NCI-H526 treated with DMSO at 0.1 percent for 48 hours (cell line): ENCODE measurements at regions not wholly inside any gene's neighbourhood (a gene's known extent, or its start where the extent isn't known, plus 50 kb on each side); places are given as distances from the start of the nearest gene placed in this dataset.
A peak's percentile ranks its signal among the peaks of the same experiment; 100 is the strongest.

Source experiments
- DNase-seq: peaks from one replicate; lab custom pipeline; 2025; lab: John Stamatoyannopoulos, UW

DNA sequence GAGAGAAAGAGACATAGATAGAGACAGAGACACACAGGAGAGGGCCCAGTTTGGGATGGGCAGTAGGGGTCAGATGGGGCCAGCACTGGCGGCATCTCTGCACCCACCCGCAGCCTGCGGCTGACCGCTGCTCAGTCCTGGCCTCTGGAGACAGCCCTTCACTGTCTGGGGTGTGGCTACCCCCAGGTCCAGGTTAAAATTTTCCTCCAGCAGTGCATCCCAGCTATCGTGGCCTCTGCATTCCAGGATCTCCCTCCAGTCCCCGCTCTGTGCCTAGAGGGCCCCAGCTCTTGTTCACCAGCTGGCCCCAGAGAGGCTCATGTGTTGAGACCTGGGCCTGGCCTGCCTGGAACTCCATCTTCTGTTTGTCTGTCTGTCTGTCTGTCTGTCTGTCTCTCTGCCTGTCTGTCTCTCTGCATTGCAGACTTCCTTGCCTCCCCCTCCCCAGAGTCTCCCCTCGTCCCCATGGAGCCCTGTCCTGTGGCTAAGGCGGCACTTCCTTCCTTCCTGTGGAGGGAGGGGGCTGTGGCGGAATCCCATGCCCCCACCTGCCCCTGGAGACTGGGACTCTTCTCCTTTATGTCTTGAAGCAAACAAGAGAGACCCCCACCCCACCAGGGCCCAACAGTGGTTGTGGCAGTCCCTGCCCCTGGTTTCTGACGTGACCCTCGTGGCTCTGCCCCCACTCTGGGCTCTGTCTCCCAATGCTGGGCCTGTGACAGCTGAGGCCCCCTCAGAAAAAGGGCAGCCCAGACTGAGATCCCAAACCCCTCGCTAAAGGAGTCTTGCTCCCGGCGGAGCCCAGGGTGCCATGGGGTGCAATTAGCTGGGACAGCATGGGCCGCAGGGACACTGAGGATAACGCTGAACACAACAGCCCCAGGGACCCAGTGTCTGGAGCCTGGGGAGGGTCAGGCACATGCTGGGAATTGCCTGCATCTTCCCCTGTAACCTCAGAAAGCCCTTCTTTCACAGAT, 241.8 kb downstream of the NPHP4 start:
- no peak for DNase-seq

DNA sequence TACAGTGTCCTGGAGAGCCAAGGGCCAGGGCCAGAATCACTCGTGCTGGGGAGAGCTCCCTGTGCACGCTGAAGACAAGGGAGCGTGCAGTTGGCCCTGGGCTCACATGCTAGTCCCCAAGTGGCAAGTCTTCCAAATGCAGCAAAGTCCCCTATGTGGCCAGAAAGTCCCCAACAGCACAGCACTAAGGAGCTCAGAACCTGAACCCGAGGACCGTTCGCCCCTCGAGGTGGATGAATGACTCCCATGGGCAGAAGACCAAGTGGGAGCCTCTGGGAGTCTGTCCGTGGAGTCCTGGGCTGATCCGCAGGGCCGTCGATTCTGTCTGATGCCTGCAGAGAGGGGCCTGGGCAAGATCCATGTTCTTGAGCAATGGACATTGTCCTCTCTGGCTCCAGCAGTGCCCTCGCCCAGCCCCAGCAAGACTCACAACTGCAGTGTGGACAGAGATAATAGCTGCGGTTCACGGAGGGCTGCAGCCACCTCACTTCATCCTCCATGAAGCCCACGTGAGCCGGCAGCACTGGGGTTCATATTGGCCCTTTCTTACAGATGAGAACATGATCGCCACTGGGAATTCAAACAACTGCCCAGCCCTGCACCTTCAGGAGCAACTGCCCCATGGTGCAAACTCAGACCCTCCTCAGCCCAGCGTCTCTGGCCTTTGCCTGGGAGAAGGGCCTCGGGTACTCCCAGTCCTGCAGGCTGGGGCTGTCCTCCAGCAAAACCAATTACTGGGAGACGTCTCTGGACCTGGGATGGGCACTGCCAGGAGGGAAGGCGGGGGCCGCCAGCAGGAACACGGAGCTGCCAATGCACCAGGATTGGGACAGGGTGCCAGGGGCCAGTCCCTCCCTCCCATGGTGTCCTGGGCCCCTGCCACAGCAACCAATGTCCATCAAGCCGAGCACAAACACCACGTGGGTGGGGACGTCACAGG, 243.7 kb downstream of the NPHP4 start:
- no peak for DNase-seq

DNA sequence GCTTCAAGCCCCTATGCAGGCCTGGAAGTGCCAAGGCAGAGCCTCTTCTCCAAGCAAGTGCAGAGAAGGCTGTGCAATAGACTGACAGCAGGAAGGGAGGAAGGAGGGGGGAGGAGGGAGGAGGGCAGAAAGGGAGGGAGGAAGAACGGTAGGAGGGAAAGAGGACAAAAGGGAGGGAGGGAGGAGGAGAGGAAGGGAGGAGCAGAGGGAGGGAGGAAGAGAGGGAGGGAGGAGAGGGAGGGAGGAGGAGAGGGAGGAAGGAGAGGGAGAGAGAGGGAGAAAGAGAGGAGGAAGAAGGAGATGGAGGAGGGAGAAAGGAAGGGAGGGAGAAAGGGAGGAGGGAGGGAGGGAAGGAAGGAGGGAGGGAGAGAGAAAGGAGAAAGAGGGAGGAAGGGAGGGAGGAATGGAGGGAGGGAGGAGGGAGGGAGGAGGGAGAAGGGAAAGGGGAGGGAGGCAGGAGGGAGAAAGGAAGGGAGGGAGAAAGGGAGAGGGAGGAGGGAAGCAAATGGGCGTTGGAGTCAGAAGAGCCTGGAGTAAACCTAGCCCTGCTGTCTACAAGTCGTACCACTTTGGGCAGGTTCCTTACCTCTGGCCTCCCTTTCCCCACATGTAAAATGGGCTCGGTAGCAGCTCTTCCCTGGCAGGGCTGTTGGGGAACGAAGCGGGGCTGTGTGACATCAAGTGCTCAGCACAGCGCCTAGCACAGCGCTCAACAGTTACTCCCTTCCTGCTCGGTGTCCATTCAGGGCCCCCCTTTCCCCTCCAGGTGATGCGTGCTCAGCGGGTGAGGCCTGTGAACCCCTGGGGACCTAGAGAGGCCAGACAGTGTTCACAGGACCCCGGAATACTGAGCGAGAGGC, 244.6 kb downstream of the NPHP4 start:
- DNase-seq: no peak

DNA sequence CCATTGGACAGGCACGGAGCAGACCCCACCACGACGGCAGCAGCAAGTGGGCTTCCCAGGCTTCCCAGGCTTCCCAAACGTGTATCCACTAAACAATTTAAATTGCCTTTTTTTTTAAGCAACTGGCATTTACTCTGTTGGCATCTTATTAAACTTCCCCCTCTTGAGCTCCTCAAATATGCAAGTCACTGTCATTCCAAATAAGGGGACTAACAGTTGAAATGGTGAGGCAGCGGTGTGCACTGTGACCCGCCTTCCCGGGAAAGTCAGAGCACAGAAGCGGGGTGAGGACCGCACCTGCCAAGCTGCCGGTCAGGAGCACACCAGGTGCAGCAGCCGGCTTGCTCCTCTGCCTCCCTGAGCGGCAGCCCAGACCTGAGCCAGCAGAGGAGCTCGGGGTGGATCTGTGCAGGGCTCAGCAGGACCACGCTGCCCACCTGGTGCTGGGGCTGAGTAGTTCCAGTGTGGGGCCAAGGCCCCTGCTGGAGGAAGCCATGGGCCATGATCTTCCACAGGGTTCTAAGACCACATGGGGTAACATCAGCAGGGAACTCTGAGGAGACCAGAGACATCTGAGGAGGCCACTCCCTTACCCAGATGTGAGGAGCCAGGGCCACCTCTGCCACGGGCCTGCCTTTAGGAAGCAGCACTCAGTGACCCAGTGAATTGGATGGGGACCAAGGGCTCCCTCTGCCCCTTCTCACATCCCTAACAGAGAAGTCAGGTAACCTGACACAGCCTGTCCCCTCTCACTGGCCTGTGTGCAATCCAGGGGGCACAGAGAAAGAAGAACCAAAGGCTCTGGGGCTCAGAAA, 245.4 kb downstream of the NPHP4 start:
- no peak for DNase-seq

DNA sequence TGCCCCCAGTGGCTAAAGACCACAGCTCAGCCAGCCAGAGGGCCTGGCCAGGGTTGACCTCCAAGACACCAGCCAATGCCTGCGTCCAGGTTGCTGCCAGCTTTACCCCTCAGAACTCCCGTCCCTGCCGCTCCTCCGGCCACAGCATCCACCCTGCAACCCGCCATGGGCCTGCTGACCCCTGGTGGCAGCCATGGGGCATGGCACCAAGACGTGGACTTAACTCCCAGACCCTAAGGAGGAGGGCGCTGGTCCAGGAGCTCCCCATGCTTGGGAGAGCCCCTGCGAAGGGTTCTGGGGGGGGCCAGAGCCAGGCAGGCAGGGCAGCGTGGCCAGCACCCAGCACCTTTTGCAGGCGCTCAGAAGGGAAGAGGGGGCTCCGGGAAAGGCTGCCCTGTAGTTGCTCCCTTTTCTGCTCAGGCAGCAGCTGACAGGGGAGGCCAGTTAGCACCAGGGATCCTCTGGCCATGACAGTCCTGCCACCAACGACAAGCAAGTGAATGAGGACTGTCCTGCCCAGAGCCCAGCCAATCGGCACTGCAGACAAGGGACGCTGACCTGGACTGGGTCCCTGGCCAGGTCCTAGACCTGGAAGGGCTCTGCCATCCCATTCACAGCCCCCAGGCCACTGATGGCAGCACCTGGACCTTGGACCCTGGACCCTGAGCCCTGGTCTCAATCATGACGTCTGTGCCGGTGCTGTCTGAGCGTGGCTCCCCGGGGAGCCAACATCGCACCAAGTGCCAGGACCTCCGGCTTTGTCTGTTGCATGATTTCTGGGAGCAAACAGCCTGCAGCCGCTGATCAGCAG, 246.2 kb downstream of the NPHP4 start:
- DNase-seq: peak; percentile 39

DNA sequence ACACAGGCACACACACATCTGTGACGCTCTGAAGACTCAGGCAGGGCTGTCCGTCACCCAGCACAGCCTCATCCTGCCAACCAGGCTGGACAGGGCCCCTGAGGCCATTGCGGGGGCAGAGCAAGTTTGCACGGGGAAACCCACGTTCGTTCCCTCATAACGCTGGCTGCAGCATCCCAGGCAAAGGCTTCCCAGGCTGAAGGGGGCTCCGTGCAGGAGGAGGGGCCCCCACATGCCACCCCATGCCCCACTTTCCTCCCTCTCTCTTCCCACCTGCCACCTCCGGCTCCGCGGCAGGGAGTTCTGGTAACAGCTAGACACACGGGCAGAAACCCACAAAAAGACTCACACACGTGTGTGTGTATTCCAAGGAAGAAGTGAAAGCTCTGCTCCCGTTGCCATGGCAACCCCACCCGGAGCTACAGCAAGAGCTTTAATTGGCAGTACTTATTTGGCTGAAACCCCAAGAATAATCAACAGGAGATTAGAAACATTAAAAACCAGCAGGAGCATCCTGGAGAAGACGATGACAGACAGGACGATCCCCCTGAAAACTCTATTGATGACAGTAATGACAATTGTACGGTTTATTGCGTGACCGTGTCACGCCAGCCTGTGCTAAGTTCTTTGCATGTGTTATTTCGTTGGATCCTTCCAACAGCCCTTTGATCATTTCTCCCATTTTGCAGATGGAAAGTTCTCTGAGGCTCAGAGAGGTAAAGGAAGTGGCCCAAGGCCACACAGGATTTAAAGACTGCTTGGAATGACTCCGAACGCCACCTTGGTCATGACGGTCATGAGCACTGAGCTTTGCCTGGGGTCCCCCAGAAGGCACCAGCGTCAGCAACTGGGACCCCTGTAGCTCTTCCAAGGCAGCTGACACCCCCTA, 247.1 kb downstream of the NPHP4 start:
- no peak for DNase-seq

DNA sequence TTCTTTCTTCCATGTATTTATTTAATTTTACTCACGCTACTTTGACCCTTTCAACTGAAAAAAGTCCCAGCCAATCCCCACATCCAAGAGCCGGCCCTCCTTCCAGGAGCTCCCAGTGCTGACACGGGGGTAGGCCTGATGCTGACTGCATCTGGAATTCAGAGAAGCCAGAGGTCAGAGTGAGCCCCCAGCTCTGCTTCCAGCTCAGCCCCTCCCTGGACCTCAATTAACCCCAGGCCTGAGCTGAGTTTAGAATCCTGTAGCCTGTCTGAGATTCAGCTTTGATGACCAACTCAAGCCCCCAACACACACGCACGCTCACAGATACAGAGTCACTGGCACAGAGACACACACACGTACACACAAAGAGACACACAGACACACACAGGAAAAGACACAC, 247.9 kb downstream of the NPHP4 start:
- DNase-seq: no peak

DNA sequence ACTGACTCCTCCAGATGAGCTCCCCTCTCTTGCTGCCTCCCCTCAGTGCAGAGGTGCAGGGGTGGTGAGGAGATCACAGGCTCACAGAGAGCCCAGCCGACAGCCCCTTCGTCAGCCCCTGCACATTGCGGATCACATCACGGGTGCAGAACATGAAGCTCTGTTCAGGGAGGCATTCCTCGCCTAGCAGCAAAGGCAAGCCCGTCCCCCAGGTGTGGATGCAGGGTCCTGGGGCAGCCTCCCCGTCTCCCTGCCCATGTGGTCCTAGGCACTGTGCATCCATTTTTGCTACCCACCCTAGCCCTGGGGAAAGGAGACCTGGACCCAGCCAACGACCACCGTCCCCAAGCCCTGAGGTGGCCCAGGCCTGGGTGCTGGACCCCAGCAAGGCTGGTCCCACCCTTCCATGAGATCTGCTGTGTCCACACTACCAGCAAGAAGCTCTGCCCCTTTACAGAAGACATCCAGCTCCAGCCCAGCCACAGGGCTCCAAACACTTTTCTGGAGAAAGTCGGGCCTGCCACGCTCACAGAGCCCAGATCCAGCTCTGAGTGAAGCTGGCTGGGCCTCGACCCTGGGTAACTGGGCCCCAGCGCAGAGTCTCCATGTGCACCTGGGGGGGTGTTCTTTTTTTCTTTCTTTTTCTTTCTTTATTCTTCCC, 248.7 kb downstream of the NPHP4 start:
- no peak for DNase-seq

DNA sequence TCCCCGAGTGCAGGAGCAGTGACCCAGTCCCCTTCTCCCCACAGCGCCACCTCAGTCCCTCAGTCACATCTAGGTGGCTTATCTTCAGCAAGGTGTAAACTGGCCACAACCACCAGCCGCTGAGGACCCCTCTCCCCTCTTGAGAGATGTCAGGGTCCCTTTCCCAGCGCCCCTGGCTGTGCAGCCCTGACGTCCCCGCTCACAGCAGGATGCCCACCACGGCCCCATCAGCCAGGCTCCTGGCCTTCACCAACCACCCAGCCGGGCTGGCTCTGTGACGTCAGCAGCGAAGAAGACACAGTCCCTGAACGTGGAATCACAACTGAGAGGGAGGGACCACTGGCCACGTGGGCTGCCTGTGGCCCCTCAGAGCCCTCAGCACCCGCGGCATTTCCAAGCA, 249.4 kb downstream of the NPHP4 start:
- no peak for DNase-seq

DNA sequence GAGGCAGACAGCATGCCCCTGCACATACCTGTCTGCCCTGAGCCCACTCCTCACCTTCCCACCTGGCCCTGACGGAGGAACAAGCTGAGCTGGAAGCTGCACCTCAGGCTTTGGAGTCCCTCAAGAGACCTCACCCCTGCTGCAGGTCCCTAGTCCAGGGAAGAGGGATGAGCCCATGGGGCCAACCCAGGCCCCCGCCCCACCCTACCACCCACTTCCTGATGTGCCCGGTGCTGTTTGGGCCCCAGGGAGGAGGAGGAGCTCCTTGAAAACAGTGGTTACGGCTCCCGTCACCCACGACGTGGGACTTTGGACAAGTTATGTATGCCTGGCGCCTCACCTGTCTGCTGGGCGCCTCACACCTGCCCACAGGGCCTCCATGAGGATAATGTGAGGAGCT, 250.2 kb downstream of the NPHP4 start:
- no peak for DNase-seq

DNA sequence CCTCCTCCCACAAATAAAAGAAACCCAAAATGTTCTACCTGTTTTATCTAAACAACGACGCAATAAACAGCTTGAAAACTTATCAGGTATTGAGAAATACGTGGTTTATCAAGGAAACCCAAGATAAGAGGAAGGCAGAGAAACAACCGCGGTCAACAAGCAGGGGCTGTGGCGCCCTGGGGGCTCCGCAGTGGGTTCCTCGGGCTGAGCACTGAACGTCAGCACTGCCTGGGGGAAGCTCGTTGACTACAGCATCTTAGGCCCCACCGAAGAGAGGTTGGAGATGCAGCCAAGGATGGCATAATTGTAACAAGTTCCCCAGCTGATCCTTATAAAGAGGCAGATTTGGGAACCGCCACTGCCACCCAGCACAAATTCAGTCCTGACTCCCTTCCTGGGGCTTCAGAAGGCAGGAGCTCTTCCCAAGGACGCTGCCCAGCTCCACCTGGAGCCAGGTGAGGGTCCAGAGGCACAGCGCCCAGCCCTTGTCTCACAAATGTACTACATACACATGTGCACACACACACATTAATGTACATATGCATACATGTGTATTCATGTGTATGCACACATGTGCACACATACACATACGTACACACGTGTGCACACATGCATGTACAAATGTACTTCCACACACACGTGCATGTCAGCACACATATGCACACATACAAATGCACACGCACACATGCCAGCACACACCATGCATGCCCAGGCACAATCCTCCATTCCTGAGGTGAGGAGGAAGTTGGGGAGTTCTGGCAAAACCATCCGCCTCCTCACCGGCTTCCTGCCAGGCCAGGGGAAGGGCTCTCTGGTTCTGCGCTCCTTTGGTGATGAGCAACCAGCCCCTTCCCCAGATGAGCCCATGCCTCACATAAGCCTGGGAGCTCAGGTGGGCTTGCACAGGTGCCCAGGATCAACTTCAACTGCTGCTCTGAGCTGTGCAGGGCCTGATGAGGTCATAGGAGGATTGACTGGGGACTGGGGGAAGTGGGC, 251.1 kb downstream of the NPHP4 start:
- no peak for DNase-seq

DNA sequence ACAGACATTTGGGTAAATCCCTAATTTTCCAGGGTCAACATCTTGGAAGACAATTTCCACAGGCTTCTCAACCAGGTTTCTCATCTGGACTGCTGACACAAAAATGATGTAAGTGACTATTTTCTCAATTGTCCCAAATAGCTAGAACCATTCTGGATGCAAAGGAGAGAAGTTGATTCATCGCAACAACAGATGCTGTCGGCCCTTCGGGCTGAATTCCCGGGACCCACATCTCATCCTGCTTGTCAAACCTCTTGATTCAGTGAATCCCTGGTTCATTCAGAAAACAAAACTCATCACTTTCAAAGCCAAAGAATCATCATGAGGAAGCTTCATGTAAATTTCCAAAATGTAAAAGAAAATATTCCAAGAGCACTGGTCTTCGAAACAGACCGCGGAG, 251.8 kb downstream of the NPHP4 start:
- DNase-seq: no peak

DNA sequence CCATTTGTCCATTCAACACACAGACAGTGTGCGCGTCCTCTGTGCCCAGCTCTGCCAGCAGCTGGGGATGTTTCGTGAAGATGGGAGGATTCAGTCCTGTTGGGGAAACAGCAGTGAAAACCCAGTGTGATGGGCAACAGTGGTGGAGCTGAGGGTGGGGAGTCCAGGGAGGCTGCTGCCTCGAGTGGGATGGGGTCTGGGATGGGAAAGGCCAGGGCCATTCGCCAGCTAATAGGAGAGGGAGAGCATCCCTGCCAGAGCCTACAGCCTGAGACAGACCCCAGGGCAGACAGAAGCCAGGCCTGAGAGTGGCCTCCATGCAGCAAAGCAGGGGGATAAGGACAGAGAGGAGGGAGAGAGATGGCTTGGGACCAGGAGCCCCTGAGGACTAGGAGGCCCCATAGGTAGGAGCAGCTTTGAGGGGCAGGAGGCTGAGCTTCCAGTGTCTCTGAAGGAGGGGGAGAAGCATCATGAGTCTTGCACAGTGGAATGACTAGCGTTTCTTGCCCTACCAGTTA, 252.6 kb downstream of the NPHP4 start:
- DNase-seq: no peak

DNA sequence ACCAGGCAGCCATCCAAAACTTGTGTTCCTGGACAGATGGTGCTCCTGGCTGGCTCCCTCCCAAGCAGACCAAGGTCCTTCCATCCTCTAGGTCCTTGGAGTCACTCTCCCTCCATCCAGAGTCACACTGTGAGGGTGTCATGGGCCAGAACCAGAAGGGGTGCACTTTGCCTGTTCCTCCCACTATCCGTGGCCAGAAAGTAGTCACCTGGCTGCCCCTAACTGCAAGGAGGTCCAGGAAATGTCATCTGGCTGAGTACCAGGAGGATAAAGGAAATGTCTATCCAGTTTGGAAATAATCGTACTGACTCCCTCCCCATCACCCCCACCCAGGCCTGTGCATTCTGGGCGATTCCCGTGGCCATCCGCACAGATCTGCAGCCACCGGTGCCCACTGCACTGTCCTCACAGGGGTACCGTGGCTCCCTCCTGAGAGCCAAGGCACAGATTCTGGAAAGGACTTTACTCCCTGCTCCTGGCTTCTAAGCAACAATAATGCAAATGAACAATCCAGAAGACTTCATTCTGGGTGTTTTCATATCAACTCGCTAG, 253.2 kb downstream of the NPHP4 start:
- DNase-seq: no peak

DNA sequence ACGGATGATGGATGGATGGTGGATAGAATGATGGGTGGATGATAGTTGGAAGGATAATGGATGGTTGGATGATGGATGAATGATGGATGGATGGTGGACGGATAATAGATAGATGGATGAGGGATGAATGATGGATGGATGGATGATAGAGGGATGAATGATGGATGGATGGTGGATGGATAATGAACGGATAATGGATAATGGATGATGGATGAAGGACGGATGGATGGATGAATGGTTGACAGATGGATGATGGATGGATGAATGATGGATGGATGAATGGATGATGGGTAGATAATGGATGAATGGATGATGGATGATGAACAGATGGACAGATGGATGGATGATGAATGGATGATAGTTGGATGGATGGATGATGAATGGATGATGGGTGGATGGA, 255.1 kb downstream of the NPHP4 start:
- DNase-seq: no peak

DNA sequence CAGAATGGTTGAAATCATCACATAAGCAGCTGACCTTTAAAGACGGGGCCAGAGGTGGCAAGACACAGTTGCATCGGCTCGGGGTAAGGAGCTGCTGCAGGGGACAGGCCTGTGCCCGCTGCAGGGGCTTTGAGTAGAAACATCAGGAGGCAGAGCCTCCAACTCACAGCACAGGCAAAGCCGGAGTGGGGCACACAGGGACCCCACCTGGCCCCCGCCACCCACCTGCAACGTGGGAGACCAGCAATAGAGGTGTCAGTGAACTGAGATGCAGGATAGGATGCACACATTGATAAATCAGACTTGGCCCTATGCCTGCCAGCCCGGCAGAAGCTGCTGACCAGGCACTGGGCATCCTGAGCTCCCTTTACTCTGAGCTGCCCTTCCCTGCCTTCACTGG, 257.2 kb downstream of the NPHP4 start:
- no peak for DNase-seq

DNA sequence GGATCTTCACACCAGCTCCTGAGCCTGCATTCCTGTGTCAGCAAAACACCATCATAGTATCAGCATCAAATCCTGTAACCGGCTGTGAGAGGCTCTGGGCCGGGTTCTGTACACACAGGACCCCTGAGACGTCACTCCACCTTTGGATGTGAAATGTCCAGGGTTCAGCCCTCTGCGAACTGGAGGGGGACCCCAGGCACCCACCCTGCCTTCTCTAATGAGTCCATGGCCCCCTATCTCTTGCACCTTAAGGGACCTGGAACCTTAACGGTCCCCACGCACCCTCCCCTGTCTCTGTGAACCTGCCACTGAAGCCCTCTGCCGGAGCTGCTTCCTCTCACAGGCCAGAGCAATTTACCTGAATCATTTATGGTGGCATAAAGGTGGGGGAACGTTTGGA, 257.8 kb downstream of the NPHP4 start:
- no peak for DNase-seq
